Amniotic epithelial cell (primary cell): ENCODE measurements at regions not wholly inside any gene's neighbourhood (a gene's known extent, or its start where the extent isn't known, plus 50 kb on each side); places are given as distances from the start of the nearest gene placed in this dataset.

ENCODE experiments used
- DNase-seq: peaks from one replicate; pipeline ENCODE4 v3.0.0-alpha.2; 2010; ENCODE audit warnings: low read depth

GRCh38 chr6:22466665-22467245 lies 102.6 kb upstream of the HDGFL1 start:
- DNase-seq, result no peak

- no peak for DNase-seq
Observed at GRCh38 chr6:22467645-22468044, 101.7 kb upstream of the HDGFL1 start.

- peak; percentile 62 for DNase-seq
Observed at GRCh38 chr6:22468256-22468965, 101.0 kb upstream of the HDGFL1 start.

GRCh38 chr6:22470454-22471131 lies 98.8 kb upstream of the HDGFL1 start:
- no peak for DNase-seq

GRCh38 chr6:22471132-22471690 lies 98.2 kb upstream of the HDGFL1 start:
- DNase-seq, result no peak

- DNase-seq, result no peak
Observed at GRCh38 chr6:22471746-22472145, 97.6 kb upstream of the HDGFL1 start.

- DNase-seq, result no peak
Observed at GRCh38 chr6:22473991-22474682, 95.2 kb upstream of the HDGFL1 start.

GRCh38 chr6:22476811-22477390 lies 92.5 kb upstream of the HDGFL1 start:
- no peak for DNase-seq

- no peak for DNase-seq
Observed at GRCh38 chr6:22497276-22497675, 72.1 kb upstream of the HDGFL1 start.

- DNase-seq, result no peak
Observed at GRCh38 chr6:22499815-22500214, 69.6 kb upstream of the HDGFL1 start.

GRCh38 chr6:22506496-22506895 lies 62.9 kb upstream of the HDGFL1 start:
- no peak for DNase-seq

- peak; percentile 71 for DNase-seq
Observed at GRCh38 chr6:22512686-22513427, 56.5 kb upstream of the HDGFL1 start.

- DNase-seq, result no peak
Observed at GRCh38 chr6:22513667-22514066, 55.7 kb upstream of the HDGFL1 start.

- no peak for DNase-seq
Observed at GRCh38 chr6:22519237-22519636, 50.1 kb upstream of the HDGFL1 start.
